ENCODE measurements at regions not wholly inside any gene's neighbourhood (a gene's known extent, or its start where the extent isn't known, plus 50 kb on each side); places are given as distances from the start of the nearest gene placed in this dataset.
"Not testable (repeated sequence)": the region's sequence is repeated elsewhere in the genome, so short reads cannot be mapped to it uniquely, and the experiment has no call there.

DNA sequence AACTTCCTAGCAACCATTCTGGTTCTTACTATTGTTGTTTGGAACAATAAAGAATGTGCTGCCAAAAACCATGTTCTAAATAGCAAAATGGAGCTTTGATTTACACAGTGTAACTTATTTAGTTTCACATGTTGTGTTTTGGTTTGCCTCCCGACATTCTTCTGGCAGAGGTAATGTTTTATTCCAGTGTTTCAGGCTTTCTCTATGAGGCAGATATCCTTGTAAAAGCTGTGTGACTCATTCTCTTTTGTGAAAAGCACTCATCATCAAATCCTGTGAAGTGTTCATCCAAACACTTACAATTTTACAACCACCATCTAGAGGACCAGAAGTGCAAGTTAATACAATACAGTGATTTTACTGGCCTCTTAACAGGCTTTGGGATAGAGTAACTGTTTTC, 219.0 kb upstream of the GIMD1 start:
- no peak for DNase-seq

DNA sequence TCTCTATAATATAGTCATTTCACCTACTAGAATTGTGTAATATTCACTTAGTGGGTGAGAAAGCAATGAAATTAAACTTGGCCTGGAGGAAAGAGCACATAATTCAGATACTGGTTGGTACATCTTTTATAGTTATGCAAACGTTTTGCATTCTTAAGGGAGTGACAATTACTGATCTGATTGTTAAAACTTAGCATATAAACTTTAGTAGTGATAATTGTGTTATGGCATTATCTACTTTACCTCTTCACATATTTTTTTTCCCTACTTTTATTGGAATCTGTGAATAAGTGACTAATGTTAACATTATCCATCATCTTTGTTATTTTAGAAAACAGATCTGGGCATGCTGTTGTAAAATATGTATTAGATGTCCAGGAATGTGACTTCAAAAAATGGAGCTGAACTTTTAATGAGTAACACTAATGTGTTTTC, 217.4 kb upstream of the GIMD1 start:
- DNase-seq = no peak

DNA sequence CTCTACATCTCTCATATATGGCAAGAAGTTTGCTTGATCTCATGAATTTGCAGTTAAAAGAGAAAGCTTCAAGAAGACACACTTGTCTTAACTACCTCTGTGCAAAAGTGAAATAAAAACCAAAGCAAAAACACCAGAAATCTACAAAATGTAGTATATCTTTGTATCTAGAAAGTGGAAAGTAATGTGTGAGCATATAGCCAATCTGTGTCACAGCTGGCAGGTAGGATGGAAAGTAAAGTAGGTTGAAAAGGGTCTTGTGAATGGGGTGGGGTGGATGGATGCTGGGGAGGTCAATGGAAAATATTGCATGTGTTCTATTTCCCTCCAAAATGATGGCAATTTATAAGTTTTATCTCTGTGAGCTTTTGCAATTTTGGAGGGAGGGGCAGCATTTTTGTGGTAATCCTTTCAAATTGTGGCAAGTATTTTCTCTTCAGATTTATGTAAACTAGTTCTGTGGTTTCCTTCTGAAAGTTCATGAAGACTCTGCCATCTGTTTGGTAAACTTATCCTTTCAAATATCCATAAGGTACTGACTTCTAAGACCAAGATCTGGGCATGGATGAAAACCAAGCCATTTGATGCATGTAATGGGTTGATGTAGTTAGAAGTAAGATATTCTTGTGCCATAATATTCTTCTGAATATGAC, 215.9 kb upstream of the GIMD1 start:
- no peak for DNase-seq

DNA sequence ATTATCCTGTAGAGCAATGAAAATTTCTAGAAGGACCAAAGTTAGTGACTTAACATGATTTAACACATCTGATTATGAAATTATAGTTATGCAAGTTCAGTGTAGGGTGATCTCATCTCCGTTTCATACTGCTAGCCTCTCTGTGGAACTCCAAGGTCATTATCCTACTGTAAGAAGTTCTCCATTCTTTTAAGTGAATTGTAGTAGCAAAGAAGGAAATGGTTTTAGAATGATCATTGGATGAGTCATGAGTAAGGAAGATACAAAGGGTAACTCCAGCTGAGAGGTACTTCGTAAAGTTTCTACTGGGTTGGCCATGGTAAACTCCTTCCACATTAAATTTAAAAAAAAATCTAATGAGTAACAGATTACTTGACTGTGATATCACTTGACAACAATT, 215.0 kb upstream of the GIMD1 start:
- DNase-seq = no peak

DNA sequence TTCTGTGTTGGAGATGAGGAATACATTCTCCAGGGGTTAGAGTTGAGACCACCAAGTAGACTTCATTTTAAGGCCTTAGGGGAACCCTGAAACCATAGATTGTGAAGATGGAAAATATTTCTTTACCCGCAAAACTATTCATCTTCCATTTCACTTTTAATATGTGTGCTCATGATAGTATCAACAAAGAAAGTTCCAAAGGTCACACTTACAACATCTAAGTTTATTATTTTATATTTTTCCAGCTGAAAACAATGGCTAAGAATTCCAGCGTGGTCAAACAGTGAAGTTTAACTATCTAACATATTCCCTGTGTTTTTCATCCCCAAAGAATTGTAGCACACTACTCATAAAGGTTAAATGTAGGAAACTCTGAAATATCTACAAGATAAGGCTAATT, 214.5 kb upstream of the GIMD1 start:
- DNase-seq = no peak

DNA sequence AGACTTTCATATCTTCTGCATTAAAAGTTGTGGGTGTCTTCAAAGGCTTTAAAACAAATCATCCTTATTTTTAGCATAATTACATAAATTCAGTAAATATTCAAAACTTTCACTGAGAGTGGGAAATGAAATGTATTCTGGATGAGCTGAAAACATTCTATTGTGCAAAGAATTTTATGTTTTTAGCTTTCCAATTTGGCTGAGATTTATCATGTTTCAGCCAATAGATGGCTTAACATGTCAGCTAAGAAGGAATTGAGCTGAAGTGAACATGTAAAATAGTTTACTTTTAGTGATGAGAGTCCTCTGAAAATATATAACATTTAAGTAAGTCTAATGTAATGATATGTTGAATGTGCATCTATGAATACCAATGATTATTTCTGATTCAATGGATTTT, 213.5 kb upstream of the GIMD1 start:
- DNase-seq = no peak

DNA sequence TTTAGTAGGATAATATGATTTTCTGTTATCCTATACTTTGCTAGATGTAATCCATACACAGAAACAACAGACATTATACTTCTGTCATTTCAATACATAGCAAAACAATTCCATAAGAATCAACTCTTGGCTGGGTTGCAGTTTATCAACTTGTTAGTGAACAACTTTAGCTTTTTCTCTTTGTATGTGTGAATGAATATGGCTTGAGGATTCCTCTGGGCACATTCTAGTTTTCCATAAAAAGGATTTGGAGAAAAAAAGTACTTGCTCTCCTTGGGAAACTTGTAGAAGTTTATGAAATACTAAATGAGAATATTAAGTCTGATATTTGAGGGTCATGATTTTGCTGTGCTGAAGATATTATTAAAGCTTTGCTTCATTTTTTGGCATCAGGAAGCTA, 210.7 kb upstream of the GIMD1 start:
- DNase-seq = no peak

DNA sequence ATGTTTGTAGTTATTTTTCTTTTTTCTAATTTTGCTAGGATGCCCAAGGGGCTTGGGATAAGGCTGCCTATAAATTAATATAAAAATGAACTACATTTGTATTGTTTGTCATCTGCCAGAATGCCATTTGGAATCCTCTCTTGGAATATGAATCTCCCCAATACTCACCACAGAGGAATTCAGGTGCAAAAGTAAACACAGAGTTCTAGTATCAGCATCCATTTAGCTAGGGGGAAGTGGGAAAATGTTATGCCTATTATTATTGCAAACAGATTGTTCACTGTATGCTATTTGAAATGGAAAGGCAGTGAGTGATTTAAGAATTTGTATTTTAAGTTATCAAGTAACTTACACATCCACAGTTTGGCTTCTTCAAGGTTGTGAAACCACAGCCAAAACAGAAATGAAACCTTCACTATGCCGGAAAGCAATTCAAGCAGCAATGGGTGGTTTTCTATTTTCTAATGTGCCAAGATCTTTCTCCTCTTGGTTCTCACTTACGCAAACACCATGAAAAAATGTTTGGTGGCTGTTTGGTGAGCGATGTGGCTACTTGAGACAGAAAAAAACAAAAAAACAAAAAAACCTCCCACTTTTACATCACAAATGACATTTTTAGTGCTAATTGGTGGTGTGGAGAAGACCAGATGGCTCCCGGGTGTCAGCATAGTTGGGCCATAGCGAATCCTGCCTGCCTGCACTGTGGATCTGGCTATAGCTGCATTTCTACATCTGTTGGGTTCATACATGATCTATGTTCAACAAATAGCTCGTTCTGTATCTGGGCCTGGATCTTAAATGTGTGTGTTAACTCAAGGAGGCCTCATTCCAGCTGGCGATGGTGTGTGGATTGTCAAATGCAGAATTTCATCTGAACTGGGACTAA, 200.8 kb upstream of the GIMD1 start:
- no peak for DNase-seq

DNA sequence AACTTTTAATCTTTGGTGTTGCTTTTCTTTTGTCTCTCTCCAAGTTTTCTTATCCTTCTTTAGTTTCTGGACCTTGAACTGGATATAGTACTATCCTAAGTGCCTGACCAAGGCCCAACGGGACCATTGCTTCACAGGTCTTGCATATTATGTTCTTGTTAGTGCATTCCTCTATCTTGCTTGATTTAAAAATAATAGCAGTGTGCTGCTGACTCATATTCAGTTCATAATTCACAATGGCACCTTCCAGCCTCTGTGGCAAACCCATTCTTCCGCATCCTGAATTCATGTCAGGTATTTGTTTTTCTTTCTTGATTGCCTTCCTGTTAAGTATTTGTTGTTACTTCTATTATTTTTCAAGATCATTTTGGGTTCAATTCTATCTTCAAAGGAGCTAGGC, 197.1 kb upstream of the GIMD1 start:
- no peak for DNase-seq

DNA sequence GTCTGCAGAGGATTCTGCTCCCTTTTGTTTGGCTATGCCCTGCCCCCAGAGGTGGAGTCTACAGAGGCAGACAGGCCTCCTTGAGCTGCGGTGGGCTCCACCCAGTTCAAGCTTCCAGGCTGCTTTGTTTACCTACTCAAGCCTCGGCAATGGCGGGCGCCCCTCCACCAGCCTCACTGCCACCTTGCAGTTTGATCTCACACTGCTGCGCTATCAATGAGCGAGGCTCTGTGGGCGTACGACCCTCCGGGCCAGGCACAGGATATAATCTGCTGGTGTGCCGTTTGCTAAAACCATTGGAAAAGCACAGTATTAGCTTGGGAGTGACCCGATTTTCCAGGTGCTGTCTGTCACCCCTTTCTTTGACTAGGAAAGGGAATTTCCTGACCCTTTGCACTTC, 195.1 kb upstream of the GIMD1 start:
- DNase-seq = not testable (repeated sequence)

DNA sequence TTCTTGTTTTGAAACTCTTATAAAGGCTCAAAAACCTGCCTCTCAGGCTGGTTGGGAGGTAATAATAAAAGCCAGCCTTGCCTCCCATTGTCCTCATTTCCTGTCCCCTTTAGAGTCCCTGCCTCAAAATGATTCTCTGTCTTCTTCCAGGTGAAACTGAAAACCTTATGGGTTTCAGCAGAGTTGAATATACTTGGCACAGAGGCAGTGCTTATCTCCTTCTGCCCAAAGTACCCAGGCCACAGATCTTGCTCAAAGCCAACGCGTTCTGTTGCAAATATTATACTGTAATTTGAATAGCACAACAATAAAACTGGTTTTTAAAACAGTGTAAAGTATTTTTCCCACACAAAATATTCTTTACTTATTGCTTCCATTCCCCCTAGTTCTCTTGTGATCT, 183.1 kb upstream of the GIMD1 start:
- DNase-seq = no peak

DNA sequence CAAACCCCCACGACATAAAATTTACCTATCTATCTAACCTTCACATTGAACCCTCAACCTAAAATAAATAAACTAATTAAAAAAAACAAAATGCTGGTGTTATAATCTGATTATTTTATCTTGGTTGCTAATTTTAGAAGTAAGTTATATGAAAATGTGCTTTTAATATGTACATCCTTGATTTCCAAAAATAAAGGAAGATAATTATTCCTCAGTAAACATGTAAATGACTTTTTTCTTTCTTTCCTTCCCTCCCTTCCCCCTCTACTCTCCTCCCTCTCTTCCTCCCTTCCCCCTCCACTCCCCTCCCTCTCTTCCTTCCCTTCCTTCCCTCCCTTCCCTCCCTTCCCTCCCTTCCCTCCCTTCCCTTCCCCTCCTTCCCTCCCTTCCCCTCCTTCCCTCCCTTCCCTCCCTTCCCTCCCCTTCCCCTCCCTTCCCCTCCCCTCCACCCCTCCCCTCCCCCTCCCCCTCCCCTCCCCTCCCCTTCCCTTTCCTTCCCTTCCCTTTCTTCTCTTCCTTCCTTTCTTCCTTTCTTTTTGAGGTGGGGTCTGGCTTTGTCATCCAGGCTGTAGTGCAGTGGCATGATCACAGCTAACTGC, 180.0 kb upstream of the GIMD1 start:
- DNase-seq = no peak

DNA sequence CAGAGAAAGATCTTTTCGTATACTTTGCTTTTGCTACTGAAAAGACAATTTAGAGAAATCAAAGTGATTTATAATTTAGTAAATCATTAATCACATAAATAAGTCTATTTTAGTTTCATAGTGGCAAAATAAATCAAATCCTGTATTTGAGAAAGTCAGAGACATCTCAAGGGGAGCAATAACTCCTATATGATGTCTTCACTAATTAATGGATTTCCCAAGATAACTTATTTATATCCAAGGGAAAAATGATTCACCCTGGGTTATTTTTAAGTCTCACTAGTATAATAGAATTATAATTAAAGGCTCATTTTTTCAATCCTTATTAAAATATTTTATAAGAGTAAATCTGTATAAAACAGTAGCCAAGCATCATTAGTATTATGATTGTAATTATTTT, 177.8 kb upstream of the GIMD1 start:
- no peak for DNase-seq

DNA sequence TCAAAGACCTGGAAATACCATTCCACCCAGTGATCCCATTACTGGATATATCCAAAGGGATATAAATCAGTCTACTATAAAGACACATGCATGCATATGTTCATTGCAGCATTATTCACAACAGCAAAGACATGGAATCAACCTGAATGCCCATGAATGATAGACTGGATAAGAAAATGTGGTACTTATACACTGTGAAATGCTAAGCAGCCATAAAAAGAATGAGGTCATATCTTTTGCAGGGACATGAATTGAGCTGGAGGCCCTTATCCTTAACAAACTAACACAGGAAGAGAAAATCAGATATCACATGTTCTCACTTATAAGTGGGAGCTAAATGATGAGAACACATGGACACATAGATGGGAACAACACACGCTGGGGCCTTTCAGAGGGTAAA, 174.0 kb upstream of the GIMD1 start:
- not testable (repeated sequence) for DNase-seq

DNA sequence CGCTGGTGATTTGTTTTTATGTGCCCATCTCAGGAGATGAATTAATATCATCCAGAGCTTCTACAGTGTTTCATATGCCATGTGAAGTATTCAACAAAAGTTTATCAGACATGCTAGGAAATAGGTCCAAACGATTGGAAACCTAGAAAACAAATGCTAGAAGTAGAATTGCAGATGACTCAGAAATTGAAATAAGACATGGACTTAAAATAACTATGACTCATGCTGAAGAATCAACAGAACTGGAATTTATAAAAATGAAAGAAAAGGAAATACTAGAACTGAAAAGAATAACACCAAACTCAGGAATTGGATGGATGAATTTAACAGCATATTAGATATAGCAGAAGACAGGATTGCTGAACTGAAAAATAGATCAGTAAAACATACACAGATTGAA, 172.7 kb upstream of the GIMD1 start:
- DNase-seq = no peak

DNA sequence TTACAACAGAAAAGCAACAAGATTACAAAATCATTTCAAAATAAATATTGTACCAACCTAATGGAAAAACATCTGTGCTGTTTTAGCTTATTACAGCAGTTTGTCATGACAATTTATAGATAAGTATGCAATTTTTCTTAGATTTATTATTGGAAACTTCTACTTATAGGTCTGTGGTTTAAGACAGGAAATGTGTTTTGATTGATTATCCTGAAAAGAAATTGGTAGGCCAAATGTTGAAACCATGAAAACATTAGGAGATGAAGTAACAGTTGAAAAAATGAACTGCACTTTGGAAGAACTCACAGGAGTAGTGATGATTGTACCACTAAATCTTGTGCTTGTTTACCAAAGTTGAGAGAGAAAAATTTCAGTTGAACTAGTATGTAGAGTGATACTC, 162.2 kb upstream of the GIMD1 start:
- no peak for DNase-seq

DNA sequence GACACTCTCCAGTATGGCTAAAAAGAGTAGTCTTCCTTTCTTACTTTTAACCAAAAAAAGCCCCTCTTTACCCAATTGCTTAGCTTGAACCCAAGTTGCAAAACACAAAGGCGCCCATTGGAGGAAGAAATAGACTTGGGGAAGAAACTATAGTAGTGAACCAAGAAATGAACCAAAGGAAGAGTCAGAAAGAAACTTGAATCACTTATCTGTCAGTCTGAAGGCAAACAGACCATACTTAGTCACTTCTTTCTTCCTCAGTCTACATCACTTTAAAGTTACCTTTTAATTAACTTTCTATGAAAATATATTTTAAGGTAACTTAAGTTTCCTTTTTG, 161.4 kb upstream of the GIMD1 start:
- no peak for DNase-seq

DNA sequence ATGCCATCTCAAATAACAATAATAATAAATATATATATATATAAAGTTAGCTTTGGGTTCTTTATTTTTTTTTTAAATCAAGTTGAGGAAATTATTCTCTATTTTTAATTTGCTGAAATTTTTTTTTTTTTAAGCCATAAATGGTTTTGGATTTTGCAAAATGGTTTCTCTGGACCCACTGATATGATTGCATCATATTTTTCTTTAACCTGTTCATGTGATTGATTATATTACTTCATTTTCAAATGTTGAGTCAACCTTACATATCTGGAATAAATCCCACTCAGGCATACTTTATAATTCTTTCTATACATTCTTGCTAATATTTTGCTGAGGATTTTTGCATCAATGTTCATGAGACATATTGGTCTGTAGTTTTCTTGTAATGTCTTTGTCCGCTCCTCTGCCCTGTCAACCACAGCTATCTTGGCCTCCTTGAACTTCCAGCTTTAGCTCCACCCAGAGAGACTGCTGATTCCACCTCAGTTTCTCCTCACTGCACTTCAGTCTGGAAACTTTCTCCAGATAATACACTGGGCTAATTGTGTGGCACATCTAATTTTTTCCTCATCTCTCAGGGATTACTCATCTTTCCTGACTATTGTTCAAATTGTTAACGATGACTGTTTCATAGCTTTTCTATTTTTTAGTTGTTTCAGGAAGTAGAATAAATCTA, 160.9 kb upstream of the GIMD1 start:
- no peak for DNase-seq

DNA sequence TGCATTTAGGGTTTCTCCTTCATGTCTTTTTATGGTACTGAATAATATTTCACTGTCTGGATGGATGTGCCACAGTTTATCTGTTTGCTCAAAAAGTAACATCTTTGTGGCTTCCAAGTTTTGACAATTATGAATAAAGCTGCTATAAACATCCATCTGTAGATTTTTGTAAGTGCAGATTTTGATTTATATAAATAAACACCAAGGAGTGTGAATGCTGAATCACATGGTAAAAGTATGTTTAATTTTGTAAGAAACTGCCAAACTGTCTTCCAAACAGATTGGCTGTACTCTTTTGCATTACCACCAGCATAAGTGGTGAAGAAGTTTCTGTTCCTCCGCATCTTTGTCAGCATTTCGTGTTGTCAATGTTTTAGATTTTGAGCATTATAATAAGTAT, 158.7 kb upstream of the GIMD1 start:
- DNase-seq = no peak

DNA sequence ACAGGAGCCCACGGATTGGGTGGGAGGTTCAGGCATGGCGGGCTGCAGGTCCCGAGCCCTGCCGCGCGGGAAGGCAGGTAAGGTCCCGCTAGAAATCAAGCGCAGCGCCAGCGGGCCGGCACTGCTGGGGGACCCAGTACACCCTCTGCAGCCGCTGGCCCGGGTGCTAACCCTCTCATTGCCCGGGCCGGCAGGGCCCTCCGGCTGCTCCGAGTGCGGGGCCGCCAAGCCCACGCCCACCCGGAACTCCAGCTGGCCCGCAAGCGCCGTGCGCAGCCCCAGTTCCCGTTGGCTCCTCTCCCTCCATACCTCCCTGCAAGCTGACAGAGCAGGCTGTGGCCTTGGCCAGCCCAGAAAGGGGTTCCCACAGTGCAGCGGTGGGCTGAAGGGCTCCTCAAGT, 156.8 kb upstream of the GIMD1 start:
- not testable (repeated sequence) for DNase-seq

DNA sequence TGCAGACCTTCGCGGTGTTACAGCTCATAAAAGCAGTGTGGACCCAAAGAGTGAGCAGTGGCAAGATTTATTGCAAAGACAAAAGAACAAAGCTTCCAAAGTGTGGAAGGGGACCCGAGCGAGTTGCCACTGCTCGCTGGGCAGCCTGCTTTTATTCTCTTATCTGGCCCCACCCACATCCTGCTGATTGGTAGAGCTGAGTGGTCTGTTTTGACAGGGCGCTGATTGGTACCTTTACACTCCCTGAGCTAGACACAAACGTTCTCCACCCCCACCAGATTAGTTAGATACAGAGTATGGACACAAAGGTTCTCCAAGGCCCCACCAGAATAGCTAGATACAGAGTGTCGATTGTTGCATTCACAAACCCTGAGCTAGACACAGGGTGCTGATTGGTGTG, 156.2 kb upstream of the GIMD1 start:
- DNase-seq = not testable (repeated sequence)

DNA sequence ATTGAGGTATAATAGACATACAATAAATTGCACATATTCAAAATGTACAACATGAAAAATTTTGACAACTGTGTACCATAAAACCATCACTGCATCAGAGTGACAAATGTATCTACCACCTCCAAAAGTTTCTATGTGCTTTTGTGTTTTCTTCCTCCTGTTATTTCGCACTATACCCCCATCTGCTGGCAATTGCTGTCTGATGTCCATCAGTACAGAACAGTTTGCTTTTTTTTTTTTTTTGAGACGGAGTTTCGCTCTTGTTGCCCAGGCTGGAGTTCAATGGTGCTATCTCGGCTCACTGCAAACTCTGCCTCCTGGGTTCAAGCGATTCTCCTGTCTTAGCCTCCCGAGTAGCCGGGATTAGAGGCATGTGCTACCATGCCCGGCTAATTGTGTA, 154.3 kb upstream of the GIMD1 start:
- DNase-seq = no peak

DNA sequence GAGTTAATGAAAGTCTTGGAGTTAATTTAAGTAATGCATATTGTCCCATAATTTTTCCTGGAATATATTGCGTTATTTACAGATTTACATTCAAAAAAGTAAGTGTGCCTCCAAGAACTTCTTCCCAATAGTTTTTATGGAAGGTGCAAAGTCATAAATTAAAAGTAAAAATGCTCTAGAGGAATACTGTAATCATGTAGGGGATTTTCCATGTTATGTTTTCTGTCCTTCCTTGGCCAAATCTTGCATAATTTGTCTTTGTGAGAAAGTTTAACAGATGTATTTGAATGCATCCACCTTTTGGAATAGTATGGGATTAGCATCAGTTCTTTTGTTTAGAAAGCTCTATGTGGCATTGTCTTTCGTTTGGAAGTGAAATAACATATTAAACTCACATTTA, 144.1 kb upstream of the GIMD1 start:
- DNase-seq = no peak

DNA sequence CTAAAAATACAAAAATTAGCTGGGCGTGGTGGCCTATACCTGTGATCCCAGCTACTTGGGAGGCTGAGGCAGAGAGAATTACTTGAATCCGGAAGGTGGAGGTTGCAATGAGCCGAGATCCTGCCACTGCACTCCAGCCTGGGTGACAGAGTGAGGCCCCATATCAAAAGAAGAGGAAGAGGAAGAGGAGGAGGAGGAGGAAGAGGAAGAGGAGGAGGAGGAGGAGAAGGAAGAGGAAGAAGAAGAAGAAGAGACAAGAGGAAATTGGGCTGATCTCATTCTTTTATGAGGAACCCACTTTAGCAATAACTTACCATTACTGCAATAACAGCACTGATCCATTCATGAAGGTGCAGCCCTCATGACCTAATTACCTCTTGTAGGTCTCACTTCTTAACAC, 138.9 kb upstream of the GIMD1 start:
- DNase-seq = no peak

Data from islet precursor cell (in vitro differentiated cells).